DMS 273 (cell line): ENCODE measurements at regions not wholly inside any gene's neighbourhood (a gene's known extent, or its start where the extent isn't known, plus 50 kb on each side); places are given as distances from the start of the nearest gene placed in this dataset.

Experiments
- DNase-seq: peaks from one replicate; lab custom pipeline; 2025; ENCODE audit not compliant: unreplicated experiment; lab: John Stamatoyannopoulos, UW

DNA sequence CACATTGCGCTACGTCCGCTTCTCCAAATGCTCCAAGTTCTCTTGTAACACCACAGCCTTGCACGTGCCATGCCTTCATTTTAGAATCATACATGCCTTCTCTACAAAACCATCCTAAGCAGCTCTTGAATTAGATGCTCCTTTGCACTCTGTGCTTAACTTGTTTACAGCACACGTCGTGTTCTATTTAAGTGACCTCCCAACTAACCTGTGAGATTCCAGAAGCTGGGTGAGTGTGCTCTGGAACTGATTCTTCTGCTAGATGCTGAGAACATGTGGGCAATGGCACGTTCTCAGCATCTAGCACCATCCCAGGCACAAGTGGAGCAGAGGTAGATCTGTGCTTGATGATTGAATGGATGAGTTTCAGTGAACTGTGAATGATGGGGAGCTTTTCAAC, 100.0 kb upstream of the NEDD9 start:
- DNase-seq: no peak

DNA sequence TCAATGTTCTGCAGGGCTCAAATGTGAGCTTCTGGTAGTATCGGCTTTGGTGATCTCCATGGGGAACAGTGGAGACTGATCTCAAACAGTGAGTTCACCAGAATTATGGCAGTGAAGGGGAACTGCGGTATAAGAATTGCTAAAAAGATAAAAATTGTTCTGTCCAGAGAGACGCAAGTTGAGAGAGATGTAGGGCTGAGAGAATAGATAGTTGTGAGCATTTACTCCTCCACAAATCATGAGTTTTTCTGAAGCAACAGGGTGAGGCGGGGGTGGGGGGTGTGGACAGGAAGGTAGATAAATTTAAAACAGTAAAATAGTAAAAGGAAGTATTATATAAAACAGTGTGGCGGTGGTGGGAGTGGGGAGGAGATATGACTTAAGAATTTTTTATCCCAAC, 98.6 kb upstream of the NEDD9 start:
- DNase-seq: no peak

DNA sequence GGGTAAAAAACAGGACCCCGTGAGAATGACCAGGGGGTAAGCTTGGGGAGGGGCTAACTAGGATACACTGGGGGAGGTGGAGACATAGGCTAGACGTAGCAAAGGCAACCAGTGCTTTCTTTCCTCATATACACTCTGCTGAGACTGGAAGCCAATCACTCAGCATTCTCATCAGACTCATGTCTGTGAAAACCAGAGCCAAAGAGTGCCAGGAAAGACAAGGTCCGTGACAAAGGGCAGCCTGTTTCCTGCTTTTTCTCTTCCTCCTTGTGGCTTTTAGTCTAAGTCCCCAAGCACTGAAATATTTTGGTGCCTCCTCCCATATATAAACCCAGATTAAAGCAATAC, 97.9 kb upstream of the NEDD9 start:
- no peak for DNase-seq

DNA sequence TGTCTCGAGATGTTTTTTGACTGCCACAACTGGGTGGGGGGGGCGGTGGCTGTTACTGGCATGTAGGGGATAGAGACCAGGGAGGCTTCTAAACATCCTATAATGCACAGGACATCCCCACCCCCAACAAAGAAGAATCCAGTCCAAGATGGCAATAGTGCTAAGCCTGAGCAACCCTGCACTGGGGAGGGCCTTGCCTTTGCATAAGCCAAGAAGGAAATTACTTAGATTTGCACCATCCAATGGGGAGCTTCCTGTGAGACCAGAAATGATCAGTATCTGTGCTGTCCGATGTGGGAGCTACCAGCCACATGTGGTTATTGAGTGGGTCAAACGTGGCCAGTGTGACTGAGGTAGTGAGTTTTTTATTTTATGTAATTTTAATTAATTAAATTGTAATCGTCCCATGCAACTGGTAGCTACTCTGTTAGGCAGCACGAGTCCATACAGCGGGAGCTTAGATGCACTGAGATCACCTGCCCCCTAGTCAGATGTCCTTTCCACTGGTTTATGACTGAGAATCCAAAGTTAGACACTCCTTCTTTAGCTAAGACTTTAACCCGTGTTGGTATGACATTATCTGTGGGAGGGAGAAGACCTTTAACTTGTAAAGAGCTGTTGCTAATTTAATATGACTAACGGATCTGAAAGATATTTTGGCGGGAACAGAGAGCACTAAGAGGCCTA, 97.4 kb upstream of the NEDD9 start:
- DNase-seq: no peak

DNA sequence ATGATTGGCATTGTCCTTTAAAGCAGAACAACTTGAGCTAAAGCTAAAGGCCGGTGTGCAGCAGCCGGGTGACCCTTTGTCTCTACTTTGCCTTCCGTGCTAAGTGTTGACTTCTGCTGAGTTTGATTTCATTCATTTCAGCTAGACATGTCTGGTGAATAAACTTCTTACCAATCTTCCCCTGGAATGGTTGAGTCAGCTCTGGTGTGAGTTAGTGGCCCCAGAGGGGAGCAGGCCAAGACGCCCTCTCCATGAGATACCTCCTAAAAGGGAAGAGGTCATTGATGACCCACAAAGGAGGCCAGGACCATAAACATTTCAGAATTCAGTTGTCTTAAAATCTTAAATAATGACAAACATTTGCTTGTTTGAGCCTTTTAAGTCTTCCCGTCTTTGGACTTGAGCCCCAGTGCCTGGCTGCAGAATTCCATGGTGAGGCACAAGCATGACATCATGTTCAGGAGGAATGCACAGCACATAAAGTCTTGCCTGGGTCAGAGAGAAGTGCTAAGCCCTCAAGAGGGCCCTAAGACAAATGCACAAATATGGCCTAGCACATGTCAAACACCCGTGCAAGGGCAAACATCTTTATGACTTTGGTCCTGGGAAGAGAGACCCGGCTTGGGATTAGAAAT, 96.3 kb upstream of the NEDD9 start:
- DNase-seq: no peak

DNA sequence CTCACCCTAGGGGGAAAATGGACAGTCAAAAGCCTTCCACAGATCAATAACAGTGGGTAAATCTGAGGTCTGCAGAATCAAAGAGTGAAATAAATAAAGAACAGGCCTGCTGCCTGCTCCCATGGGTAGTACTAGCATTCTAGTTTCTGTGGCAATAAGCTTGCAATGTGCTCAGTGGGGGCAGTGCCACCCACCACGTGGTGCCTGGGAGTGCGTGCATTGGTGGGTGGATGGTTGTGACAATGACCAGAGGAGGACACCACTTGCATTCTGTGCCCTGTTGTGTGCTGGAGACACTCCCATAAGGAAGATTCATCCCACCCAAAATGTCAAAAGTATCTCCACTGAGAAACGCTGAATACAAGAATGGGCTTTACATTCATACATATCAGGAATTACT, 95.5 kb upstream of the NEDD9 start:
- DNase-seq: no peak

DNA sequence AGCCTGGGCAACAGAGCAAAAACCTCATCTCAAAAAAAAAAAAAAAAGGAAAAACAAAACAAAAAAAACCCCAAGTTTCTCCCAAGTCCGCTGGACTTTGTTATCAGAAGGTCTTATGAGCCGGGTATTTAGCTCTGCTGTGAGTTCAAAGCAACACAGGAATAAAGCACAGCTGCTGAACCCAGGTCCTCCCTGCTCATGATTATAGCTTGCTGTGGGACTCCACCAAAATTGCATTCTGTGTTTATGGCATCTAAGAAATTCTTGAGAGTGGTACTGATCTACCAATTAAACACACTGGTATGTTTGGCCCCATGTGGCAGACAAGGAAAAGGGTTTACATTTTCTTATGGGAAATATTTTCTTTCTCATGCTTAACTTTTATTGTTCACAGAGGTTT, 93.6 kb upstream of the NEDD9 start:
- DNase-seq: no peak

DNA sequence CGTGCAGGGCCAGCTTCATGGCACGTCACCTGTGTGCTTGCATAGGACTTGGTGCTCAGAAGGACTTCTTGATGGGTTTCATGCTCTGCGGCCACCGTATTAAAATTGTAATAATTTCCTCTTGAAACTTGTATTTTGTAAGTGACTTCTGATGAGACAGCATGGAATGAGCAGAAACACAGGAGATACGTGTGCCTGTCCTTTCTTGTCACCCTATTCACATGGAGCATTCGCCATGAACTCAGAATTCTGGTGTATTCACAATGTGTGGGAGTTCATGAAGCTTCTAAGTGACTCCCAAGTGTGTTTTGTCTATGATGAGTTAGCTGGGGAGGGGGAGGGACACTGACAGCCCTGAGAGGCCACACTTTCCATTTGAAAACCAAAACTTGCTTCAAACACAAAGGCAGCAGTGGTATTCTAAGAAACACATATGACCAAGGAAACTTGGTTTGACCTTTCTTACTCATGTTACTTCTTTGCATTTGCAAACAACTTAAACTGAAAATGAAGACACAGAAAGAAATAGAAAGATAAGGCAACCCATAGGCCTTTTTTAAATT, 92.1 kb upstream of the NEDD9 start:
- no peak for DNase-seq

DNA sequence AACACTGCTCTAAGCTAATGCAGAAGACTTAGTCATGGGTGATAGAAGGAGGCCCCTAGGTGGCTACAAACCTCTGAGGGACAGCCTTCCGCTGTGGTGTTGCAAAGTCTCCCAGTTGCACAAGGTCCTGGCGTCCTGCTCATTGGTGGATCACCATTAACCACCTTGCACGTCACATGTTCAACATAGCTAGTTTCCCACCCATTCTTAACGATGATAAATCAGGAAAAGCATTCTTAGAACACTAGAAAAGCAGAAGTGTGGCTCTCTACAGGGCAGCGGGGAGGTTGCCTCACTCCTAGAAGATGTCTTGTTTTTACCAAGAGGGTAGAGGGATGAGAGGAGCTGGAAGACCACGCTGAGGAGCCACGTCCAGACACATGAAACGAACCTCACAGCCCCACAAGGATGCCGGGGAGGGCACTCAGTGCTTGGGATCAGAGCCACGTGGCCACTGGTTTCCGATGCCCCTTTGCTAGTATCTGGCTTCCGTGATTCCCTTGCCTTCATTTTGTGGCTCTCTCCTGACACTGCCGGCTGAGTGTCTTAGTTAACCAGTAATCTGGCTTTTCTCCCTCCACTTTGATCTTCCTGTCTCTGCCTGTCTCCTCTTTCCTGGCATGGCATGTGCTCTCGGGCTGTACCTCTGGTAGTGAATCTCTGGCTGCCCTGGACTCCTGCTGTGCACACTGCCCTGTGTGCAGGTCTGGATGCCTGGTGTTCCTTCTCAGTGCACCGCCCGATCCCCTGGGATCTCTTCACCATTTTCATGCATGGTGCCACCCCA, 91.4 kb upstream of the NEDD9 start:
- no peak for DNase-seq

DNA sequence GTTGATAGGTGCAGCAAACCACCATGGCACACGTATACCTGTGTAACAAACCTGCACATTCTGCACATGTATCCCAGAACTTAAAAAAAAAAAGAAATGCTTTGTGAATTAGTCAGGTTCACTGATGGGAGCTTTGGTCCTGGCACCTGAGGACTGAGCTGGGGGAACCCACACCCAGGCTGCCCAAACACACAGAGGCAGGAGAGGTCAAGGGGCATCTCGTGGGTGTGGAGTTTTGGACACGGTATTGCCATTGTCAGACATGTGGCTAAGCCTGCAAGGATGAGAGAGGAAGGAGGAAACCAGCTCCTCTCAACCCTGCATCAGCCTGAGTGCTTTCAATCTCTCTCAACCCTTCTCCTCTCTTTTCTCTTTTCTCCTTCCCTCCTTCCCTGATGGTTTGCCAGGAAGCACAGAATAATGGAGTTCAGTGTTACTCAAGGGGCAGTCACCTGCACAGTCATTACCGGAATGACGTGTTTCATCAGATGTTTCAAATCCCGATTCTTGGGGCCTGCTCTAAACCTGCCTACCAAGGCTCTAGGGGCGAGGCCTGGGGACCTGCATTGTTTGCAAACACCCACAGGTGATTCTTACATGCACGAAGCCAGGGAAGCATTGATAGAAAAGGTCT, 89.9 kb upstream of the NEDD9 start:
- no peak for DNase-seq

DNA sequence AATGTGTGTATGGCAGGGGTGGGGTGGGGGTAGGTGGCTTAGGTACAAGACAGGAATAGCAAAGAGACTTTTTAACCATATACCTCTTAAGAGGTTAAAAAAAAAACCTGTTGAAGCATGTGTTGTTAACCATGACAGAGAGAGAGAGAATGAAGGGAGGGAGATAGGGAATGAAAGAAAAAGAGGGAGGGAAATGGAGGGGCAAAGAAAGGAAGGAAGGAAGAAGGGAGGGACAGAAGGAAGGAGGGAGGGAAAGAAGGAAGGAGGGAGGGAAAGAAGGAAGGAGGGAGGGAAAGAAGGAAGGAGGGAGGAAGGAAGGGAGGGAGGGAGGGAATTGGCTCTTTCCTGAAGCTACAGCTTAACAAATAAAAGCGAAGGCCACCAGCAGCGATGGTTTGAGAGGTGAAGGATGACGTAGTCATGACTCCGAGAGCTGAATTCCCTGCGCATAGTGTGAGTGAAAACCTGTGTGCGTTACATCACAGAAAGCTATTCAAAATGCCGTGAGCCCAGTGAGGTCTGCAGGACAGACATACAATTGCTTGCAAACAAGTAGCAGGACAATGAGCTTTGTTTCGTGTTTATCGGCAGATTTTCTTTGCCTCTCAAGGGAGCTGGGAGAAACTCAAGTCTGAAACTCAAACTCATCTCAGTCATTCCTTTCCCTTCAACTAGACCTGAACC, 88.6 kb upstream of the NEDD9 start:
- DNase-seq: no peak

DNA sequence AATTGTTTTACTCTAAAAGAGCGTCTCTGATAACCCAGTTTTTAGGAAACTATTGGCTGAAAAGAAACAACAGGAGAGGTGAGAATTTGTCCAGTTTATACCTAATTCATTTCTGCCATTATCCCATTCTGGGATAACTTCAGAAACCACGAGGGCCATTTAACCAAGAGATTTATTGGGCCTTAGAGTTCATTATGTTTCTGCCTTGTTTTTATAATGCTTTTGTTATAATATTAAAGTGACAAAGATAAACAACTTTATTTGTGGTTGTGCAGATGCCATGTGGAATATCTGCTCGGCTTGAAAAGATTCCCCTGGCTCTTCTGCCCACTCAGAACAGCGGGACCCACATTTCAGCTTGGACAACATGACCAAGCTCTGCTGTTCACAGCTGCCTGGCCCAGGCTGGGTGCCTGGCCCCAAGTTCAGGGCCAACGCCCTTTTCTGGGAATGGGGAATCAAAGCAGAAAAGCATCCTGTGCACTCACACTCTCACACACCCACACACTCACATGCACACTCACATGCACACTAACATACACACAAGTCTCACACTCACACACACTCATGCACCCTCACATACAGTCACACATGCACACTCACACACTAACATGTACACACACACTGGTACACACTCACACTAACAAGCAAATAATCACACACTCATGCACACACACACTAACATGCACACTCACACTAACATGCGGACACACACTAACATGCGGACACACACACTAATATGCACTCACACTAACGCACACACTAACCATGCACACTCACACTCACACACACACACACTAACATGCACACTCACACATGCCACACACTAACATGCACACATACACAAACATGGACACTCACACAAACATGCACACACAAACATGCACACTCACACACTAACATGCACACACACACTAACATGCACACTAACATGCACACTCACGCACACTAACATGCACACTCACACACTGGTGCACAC, 86.7 kb upstream of the NEDD9 start:
- no peak for DNase-seq

DNA sequence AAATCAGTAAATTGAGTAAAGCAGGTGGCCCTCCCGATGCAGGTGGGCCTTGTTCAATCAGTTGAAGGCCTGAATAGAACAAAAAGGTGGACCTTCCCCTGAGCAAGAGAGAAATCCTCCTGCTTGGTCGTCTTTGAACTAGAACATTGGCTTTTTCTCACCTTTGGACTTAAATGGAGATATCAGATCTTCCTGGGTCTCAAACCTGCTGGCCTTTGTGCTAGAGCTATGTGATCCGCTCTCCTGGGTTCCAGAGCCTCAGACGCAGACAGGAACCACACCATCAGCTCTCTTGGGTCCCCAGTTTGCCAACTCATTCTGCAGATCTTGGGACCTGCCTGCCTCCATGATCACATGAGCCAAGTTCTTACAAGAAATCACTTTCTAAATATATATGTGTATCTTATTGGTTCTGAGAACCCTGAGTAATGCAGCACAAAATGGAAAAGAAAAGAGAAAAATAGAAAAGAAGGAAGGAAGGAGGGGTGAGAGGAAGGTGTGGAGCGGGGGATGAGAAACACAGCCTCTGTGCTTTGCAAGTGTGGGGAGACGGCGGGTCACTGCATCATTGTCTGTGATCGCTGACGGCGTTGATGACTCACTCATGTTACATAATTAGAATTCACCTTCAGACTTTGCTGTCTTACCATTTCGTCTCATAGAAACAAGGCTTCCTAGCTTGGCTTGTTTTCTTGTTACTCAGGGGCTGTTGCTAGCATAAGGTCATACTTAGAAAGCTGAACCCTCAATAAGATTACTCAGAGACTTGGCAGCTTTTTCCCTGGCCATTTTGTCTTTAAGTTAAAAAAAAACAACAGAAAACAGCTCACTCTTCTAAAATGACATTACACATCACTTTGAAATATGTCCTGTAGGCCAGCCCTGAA, 85.7 kb upstream of the NEDD9 start:
- DNase-seq: peak; percentile 27

DNA sequence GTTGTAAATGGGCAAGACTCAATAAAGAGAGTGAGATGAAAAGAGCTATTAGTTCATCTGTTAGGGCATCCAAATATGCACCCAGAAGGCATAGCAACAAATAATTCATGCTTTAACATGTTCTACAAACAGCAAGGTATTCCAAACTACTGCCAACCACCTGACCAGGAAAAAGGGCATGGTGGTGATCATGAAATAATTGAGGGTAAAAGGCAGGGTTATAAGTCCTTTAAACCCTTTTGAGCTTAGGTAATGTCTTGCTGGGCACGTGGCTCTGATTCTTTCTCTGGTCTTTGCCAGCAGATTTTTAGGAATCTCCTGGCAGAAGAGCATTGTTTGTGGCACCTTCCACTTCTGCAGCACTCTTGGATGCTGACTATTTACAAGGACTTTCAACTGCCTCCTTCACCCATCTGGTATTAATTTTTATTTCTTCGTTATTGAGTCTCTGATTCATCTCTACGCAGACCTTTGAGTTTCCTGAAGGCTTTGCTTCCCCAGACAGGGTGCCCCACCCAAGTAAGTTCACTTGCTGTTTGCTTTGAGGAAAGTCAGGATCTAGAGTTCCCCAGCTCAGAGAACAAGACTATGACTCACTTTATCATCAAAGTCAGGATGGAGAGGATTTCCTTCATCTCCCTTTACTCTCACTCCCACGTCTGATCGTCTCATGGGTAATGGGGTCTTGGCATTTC, 83.4 kb upstream of the NEDD9 start:
- DNase-seq: no peak

DNA sequence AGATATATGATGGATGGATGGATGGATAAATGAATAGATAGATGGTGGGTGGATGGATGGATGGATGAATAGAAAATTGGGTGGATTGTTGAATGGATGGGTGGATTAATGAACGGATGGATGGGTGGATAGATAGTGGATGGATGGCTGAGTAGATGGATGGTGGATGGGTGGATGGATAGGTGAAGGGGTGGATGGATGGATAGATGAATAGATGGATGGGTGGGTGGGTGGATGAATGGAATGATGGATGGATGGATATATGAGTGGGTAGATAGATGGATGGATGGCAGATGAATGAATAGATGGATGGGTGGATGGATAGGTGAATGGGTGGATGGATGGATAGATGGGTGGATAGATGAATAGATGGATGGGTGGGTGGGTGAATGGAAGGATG, 80.7 kb upstream of the NEDD9 start:
- DNase-seq: no peak

DNA sequence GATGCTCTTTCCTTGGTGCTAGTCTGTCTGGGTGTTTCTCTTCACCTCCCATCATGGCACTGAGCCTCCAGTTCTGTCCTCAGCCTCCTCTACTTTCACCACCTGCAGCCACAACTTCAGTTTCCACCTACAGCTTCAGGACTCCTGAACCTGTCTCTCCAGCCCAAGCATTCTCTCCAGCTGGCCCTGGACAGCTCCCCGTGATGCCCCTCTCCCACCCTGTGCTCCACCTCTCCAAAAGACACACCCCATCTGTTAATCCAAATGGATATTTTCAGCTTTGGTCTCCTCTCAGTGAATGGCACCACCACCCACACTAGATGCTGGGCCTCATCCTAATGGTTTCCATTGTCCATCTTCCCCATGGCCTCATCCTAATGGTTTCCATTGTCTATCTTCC, 79.5 kb upstream of the NEDD9 start:
- DNase-seq: no peak

DNA sequence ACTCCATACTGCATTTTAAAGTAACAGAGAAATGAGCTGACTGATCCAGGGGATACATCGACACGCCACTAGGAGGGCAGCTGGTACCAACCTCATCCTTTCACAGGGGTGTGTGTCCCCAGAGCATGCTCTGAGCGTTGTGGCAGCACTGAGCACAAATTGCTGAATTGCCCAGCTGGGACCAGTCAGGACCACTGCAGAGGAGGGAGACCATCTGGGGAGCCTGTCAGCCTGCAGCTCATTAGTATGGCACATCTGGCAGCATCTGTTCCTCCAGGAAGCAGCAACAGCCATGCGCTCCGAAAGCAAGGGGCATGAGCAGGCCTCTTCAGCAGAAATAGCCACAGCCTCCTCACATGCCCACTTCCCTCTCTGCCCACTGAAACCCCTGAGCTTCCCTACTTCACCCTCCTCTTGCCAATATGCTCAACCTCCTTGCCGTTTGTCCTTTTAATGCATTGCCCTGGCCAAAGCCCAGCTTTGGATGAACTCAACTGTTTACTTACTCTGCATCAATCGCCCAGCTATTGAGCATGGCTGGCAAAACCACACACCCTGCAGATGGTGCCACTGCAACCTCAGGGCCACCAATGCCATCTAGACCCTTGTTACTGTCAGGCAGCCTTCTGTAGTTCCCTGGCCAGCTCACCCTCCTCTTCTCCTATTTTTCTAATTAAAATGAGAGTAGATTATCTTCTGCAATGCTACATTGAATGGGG, 77.6 kb upstream of the NEDD9 start:
- DNase-seq: peak; percentile 79

DNA sequence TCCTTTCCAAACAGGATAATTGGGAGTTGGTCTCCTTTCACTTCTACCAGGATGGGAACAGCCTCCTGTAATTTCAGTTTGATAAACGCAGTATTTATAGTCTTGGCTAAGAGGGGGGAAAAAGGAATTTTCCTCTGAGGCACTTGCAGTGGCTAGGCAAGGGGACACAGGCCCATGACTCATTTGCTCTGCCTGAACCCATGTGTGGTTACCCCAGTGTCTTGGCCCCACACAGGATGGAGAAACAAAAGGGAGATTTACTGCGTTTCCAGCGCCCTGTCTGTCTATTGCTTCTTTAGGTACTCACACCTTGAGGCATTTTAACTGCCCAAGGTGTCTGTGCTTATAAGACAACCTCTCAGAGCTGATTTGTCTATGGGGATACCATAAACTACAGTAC, 74.8 kb upstream of the NEDD9 start:
- no peak for DNase-seq
